SK-N-SH (cell line): ENCODE measurements at regions not wholly inside any gene's neighbourhood (a gene's known extent, or its start where the extent isn't known, plus 50 kb on each side); places are given as distances from the start of the nearest gene placed in this dataset.

Experiments used
- CTCF ChIA-PET: fragments of 300-600, 350-600 bp; formaldehyde crosslinking; extraction: SDS; loops from one replicate; lab custom pipeline; 2021; lab: Yijun Ruan, JAX
- POLR2A ChIA-PET: fragments of 350-600 bp; sonication (Branson Sonifier 250); formaldehyde crosslinking; extraction: SDS; loops from one replicate; lab custom pipeline; 2020; ENCODE audit warnings: antibody characterized with exemption, inconsistent platforms; lab: Yijun Ruan, JAX
- DNase-seq: peaks from one replicate; pipeline ENCODE4 v3.0.0; 2012
- H2AFZ ChIP-seq: fragments of 200-600 bp; sonication (generic); 2 replicates; pipeline ENCODE4 v1.8.1; 2016; ENCODE audit warnings: antibody characterized with exemption, mild to moderate bottlenecking, low read depth
- H3F3A ChIP-seq: fragments of 200-600 bp; sonication (generic); replicated peaks from 2 replicates; pipeline ENCODE3; 2016; ENCODE audit warnings: antibody characterized with exemption, mild to moderate bottlenecking; ENCODE audit not compliant: insufficient read depth
- H3K27ac ChIP-seq, 2 experiments: fragments of 200-500 bp in 1 of 2; fragments of 200-600 bp in 1 of 2; sonication (Bioruptor generic) in 1 of 2; sonication (generic), shearing (Covaris generic) in 1 of 2; 2 replicates each; pipeline versions ENCODE4 v1.5.1 to v1.6.1; 2014 to 2016; ENCODE audit warnings: low read depth in 2 of 2, inconsistent platforms in 1 of 2, low read length in 1 of 2, mild to moderate bottlenecking in 1 of 2, mixed read lengths in 1 of 2
- H3K27me3 ChIP-seq: fragments of 200-600 bp; sonication (generic), shearing (Covaris generic); 2 replicates; pipeline ENCODE4 v1.6.1; 2016; ENCODE audit warnings: mixed run types; ENCODE audit not compliant: insufficient read depth
- H3K36me3 ChIP-seq, 2 experiments: fragments of 200-500 bp in 1 of 2; fragments of 200-600 bp in 1 of 2; sonication (Bioruptor generic) in 1 of 2; sonication (generic) in 1 of 2; replicated peaks in 1 of 2; 2 replicates each; pipeline versions ENCODE3 to v1.5.1; 2014 to 2016; ENCODE audit warnings: low read length in 1 of 2, mild to moderate bottlenecking in 1 of 2; ENCODE audit not compliant: insufficient read depth in 2 of 2, control insufficient read depth in 1 of 2
- H3K4me1 ChIP-seq, 2 experiments: fragments of 200-500 bp in 1 of 2; fragments of 200-600 bp in 1 of 2; sonication (Bioruptor generic) in 1 of 2; sonication (generic), shearing (Covaris generic) in 1 of 2; 2 replicates each; pipeline versions ENCODE4 v1.5.1 to v1.6.1; 2014 to 2016; ENCODE audit warnings: low read depth in 1 of 2, low read length in 1 of 2, mixed run types in 1 of 2; ENCODE audit not compliant: insufficient read depth in 2 of 2, control insufficient read depth in 1 of 2
- H3K4me2 ChIP-seq: fragments of 200-600 bp; sonication (generic), shearing (Covaris generic); 2 replicates; pipeline ENCODE4 v1.6.1; 2017; ENCODE audit warnings: mixed run types
- H3K4me3 ChIP-seq, 2 experiments: fragments of 200-500 bp in 1 of 2; fragments of 200-600 bp in 1 of 2; sonication (Bioruptor generic) in 1 of 2; sonication (generic), shearing (Covaris generic) in 1 of 2; 2 replicates each; pipeline versions ENCODE4 v1.5.1 to v1.8.1; 2014 to 2016; ENCODE audit warnings: low read depth in 2 of 2, inconsistent platforms in 1 of 2, low read length in 1 of 2, mild to moderate bottlenecking in 1 of 2, mixed read lengths in 1 of 2, moderate library complexity in 1 of 2
- H3K79me2 ChIP-seq: fragments of 200-600 bp; sonication (generic); 2 replicates; pipeline ENCODE4 v1.8.1; 2017; ENCODE audit warnings: mild to moderate bottlenecking; ENCODE audit not compliant: insufficient read depth
- H3K9ac ChIP-seq: fragments of 200-600 bp; sonication (generic); 2 replicates; pipeline ENCODE4 v1.6.1; 2017; ENCODE audit warnings: mixed run types
- H3K9me2 ChIP-seq: fragments of 200-600 bp; sonication (generic); 2 replicates; pipeline ENCODE4 v1.6.1; 2017; ENCODE audit warnings: mixed run types
- H3K9me3 ChIP-seq: fragments of 200-600 bp; sonication (generic); 2 replicates; pipeline ENCODE4 v1.6.1; 2017; ENCODE audit warnings: mixed run types, mild to moderate bottlenecking, moderate library complexity
- H4K20me1 ChIP-seq: fragments of 200-600 bp; sonication (generic); 2 replicates; pipeline ENCODE4 v1.6.1; 2017; ENCODE audit warnings: mild to moderate bottlenecking, mixed run types; ENCODE audit not compliant: insufficient read depth
- CTCF ChIP-seq: fragments of 200-600 bp; sonication (generic); IDR thresholded peaks from 2 replicates; pipeline ENCODE4 v1.6.1; 2017; ENCODE audit warnings: antibody characterized with exemption, mild to moderate bottlenecking, moderate library complexity
- FOXM1 ChIP-seq: IDR thresholded peaks from 2 replicates; pipeline ENCODE4 v1.4.0; 2012; ENCODE audit warnings: low read depth, mild to moderate bottlenecking
- GATA2 ChIP-seq: sonication (generic); formaldehyde crosslinking; IDR thresholded peaks from 2 replicates; pipeline ENCODE4 v1.5.0; 2020; ENCODE audit warnings: mild to moderate bottlenecking, missing genetic modification reagents
- IRF3 ChIP-seq: fragments of 150-350 bp; IDR thresholded peaks from 2 replicates; pipeline ENCODE4 v1.6.1; 2016; ENCODE audit warnings: mild to moderate bottlenecking, low read depth, low read length
- MAX ChIP-seq: IDR thresholded peaks from 2 replicates; pipeline ENCODE4 v1.4.0; 2012; ENCODE audit warnings: low read depth
- MXI1 ChIP-seq: IDR thresholded peaks from 2 replicates; pipeline ENCODE4 v1.6.1; 2012; ENCODE audit warnings: mild to moderate bottlenecking, low read depth, low read length, improper control_type of control experiment
- NRF1 ChIP-seq: IDR thresholded peaks from 2 replicates; pipeline ENCODE4 v1.6.1; 2012; ENCODE audit warnings: low read depth, mild to moderate bottlenecking, low read length
- POLR2AphosphoS5 ChIP-seq: IDR thresholded peaks from 2 replicates; pipeline ENCODE4 v1.6.1; 2012; ENCODE audit warnings: low read depth, low read length
- RCOR1 ChIP-seq: fragments of 150-350 bp; IDR thresholded peaks from 2 replicates; pipeline ENCODE4 v1.6.1; 2017; ENCODE audit warnings: antibody characterized with exemption, low read length
- REST ChIP-seq: IDR thresholded peaks from 2 replicates; pipeline ENCODE4 v1.6.1; 2012; ENCODE audit warnings: mild to moderate bottlenecking, low read depth, low read length, moderate library complexity
- SMC3 ChIP-seq: IDR thresholded peaks from 2 replicates; pipeline ENCODE4 v1.6.1; 2012; ENCODE audit warnings: low read depth, low read length, improper control_type of control experiment
- TAF1 ChIP-seq: IDR thresholded peaks from 2 replicates; pipeline ENCODE4 v1.6.1; 2012; ENCODE audit warnings: low read depth, mild to moderate bottlenecking, low read length, moderate library complexity, borderline replicate concordance
- TCF12 ChIP-seq: IDR thresholded peaks from 2 replicates; pipeline ENCODE4 v1.4.0; 2012
- TEAD4 ChIP-seq: IDR thresholded peaks from 2 replicates; pipeline ENCODE4 v1.4.0; 2012; ENCODE audit warnings: mild to moderate bottlenecking, borderline replicate concordance; ENCODE audit not compliant: insufficient read depth
- USF1 ChIP-seq: IDR thresholded peaks from 2 replicates; pipeline ENCODE4 v1.4.0; 2012; ENCODE audit warnings: low read depth, borderline replicate concordance
- USF2 ChIP-seq: fragments of 150-350 bp; IDR thresholded peaks from 2 replicates; pipeline ENCODE4 v1.6.1; 2017; ENCODE audit warnings: antibody characterized with exemption, low read length, low read depth, borderline replicate concordance
- WGBS: methylation state at CpG from one replicate; pipeline ENCODE4 v1.1.6; 2017; ENCODE audit warnings: low lambda C conversion rate; 5-methylcytosine and 5-hydroxymethylcytosine counted together

GRCh38 chr5:164062304-164062703 is 556.9 kb downstream of the MAT2B start:
- DNase-seq: no peak
- H3K4me2 ChIP-seq: no peak overlapping the region
- no peaks in the 10 kb centered on the region for H3K27me3 ChIP-seq
- CTCF ChIA-PET: no interaction called here
- no peak overlapping the region for H2AFZ ChIP-seq
- no peaks in the 10 kb centered on the region for H3K9me2 ChIP-seq
- TF ChIP-seq REST (no peak), TCF12 (no peak), GATA2 (no peak), USF2 (no peak), TEAD4 (no peak), NRF1 (no peak), CTCF (no peak), IRF3 (no peak), RCOR1 (no peak), POLR2AphosphoS5 (no peak), SMC3 (no peak), MXI1 (no peak), FOXM1 (no peak), MAX (no peak), TAF1 (no peak), USF1 (no peak)
- TF ChIP-seq, all 33 proteins: peak for 0
- no peak overlapping the region for H3K4me3 ChIP-seq
- H3K79me2 ChIP-seq: no peaks in the 10 kb centered on the region
- POLR2A ChIA-PET: no interaction called here
- no peaks in the 10 kb centered on the region for H3K36me3 ChIP-seq
- H3K9ac ChIP-seq: no peak overlapping the region
- peaks cover 0 to 2% of the 10 kb centered on the region in 2 experiments; a peak in 1 of 4 replicates for H3K4me1 ChIP-seq
- H3K9me3 ChIP-seq: no peaks in the 10 kb centered on the region
- H3F3A ChIP-seq: no peaks in the 10 kb centered on the region
- no peak overlapping the region for H3K27ac ChIP-seq
- WGBS: 31% methylated on average over 3 of the region's 3 CpGs
- no peaks in the 10 kb centered on the region for H4K20me1 ChIP-seq
